ENCODE measurements at regions not wholly inside any gene's neighbourhood (a gene's known extent, or its start where the extent isn't known, plus 50 kb on each side); places are given as distances from the start of the nearest gene placed in this dataset.
"Not testable (repeated sequence)": the region's sequence is repeated elsewhere in the genome, so short reads cannot be mapped to it uniquely, and the experiment has no call there.

DNA sequence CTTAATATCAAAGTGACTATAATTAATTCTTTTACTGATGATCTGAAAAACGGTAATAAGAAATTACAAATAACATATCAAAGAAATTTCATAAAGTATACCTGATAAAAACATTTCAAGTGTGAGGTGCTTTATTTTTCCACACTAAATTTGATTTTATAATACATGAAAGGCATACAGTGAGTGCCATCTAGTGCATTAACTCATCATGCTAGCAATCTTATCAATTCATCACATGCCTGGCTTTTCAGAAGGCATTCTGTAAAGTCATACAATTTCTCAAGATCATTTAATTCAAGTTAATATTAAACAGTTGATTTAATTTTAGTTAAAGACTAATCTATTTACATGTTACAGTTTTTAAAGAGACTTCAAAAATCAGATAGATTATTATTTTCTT lies 1020.9 kb downstream of the GATA3 start:
- DNase-seq, result no peak

DNA sequence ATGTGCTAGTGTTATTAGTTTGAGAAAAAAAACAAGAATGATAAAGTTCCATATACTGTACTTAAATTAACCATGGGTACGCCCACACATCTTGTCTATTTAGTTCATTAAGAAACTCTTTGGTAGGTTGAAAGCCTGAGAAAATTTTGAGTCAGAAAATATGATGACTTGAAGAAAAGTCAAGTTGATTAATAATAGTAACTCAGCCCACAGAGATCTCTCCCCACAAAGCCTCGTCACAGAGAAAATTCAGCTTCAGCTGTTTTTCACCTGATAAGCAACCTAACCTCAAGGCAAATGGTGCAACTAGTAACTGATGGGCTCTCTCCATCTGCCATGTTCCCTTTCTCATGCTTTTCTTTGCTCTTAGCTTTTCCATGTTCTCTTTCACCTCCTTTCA lies 1021.6 kb downstream of the GATA3 start:
- no peak for DNase-seq

DNA sequence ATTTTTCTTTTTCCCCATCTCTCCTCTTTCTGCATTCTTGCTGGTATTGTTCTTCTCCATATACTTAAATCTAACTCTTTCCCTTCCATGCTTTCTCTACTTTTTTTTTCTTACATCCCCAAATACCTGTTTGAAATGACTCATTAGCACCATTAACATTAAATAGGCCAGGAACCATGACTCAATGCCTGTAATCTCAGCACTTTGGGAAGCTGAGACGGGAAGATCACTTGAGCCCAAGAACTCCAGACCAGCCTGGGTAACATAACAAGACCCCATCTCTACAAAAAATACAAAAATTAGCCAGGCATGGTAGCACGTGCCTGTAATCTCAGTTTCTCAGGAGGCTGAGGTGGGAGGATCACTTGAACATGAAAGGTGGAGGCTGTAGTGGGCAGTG lies 1026.8 kb downstream of the GATA3 start:
- no peak for DNase-seq

DNA sequence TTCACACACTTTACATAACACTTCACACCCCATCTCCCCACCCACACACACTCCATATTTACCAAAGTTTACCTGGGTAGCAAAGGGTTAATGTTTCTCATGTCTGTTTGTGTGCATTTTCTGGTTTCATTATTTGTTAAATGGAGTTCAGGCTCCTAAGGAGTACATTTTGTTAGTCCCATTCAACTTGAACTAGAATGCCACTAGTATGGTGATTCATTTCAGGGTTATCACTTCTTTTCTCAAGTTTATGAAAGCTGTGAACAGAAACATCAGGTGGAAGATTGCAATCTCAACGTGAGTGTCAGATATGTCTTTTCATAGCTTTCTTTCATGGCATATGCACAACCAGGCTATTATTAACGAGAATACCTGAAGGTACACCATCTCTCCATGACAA lies 1027.5 kb downstream of the GATA3 start:
- DNase-seq, result no peak

DNA sequence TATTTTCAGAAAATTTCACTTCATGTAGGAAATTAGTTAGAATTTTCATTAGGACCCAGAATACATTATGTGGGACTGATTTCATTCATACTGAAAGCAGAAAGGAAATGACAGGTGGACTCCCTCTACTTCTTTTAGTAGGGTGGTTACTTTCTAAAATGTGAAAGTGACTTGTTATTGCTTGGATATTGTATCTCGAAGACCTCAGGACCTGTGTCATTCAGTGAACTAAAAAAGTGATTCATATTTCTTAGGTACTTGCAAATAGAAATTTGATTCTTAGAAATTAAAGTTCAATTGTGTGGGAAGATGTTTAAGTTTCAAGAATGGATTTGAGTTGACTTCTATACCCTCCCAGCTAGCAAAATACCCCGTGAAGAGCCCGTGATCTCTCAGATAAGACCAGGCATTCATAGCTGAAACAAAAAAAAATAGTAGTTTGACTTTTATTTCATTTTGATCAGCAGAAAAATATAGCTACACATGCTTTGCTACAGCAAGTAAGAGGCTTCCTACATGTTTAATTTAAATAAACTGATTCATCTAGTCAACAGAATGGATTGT lies 1037.1 kb downstream of the GATA3 start:
- no peak for DNase-seq

DNA sequence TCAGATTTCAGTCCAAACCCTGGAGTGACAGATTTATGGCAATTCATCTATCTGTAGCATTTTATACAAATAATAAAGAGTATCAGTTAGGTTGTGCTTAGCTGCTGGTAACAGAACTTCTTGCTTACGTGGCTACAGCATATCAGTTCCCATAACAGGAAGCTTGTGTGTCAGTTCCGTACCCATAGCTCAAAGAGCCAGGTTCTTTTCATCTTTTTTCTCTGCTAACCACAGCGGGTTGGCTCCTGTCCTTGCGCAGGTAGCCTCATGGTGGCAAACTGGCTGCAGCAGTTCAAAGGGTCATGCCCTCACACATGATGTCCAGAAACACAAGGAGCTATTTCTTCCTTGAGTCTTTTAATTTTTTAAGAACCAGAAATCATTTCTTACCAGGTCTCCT lies 1041.8 kb downstream of the GATA3 start:
- peak; percentile 75 for DNase-seq

DNA sequence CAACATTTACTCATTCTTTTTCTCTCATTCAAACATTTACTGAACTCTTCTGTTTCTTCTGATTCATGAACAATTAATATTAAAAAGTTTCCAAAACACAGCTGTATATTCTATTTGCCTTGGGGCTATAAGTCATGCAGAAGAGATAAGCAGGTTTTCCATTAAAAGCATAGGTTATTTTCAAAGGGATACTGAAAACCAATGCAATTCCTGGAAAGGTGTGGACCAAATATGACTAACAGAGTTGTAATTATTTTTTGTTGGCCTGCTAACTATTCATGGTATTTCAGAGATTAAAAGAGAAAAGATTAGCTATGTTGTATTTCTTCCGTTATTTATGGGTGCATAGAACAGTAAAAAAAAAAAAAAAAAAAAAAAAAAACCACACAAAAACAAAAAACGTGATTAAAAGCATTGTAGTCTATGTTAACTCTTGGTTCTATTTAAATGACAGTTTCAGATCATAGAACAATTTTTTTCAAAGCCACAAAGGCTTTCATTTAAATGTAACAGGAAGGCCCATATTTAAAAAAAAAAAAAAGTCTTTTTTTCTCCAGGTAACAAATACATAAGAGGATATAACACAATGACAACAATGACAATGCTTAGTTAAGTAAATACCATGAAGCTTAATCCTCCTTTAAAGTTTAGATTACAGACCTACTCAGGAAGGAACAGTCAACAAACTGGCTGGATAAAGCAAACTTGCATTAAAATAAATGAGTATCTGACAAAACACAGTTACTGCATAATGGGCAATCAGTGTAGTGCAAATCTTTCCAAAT lies 1042.9 kb downstream of the GATA3 start:
- peak; percentile 79 for DNase-seq

DNA sequence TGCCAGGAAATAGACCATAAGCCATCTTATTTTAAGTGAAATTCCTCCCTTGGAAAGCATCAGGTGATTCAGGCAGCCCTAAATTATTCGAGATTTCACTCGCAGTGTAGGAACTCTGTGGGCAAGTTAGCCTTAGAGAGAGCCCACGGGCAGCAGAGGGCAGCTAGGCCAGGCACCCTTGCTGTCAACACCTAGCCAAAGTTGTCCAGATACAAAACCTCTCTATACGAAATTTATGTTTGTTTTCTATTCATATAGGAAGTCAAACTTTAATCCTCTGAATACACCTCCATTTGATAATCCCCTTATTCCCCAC lies 1043.5 kb downstream of the GATA3 start:
- DNase-seq, result no peak

DNA sequence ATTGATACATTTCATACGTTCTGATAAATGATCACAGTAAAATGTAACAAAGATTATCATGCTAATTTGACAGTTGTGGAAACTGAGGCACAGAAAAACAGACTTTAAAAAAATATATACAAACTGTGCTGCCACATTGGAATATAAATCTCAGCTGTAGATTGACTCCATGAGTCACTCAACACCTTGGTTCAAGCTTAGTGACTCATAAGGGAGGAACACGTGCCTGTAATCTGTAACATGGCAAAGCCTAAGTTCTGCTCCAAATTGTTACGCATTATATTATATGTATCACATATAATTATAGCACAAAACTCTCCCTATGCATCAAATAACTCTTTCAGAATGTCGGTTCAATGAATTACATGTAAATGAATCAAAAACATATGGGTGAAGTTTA lies 1047.5 kb downstream of the GATA3 start:
- DNase-seq, result no peak

DNA sequence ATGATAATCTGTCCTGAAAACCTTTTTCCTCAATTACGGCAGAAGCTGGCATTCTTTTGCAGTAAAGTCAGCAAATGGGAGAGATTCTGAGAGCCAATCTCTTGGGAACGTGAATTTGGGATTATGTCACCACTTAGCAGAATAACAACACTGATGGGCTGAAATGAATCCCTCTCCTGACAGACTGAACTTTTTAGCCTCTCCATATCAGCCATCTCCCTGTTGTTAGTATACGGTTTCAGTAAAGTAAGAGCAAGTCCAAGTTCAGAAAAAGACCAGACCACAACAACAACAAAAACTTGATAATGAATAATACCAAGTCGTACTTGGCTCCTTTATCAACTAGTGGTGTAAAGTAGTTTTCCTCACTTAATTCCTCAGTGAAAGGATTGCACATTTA lies 1048.8 kb downstream of the GATA3 start:
- DNase-seq, result no peak

DNA sequence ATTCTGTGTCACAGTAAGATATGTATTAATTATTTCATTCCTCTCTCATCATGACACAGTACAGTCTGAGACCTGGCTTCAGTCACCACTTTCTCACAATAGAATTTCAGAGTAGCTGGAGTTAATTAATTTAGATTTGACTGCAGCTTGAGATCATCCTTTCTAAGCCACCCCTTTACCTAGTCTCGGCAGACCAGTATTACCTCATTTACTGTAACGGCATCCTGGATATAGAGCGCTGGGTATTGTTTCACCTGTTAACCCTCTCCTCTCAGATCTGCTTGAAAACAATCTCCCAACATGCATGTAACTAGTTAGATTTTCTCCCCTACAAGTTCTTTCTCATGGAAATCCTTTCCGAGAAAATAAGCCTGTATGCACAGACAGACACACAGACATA lies 1057.5 kb downstream of the GATA3 start:
- no peak for DNase-seq

DNA sequence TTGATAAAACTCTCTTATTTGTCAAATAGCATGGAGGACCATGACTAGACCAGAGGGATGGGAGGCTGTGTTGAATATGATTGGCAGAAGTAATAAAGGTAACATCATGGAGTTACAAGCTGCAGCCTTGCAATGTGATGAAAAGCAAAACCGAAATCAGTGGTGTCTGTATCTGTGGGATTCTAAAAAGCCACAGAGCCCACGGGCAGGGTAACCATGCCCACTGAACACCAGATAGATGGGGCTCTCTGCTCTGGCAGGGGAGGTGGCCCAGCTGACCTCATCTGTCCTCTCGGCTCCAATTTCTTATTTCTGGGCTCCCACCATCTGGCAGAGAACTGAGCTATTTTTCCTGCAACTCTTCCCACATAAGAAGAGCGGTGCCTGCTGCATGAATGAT lies 1072.2 kb downstream of the GATA3 start:
- no peak for DNase-seq

DNA sequence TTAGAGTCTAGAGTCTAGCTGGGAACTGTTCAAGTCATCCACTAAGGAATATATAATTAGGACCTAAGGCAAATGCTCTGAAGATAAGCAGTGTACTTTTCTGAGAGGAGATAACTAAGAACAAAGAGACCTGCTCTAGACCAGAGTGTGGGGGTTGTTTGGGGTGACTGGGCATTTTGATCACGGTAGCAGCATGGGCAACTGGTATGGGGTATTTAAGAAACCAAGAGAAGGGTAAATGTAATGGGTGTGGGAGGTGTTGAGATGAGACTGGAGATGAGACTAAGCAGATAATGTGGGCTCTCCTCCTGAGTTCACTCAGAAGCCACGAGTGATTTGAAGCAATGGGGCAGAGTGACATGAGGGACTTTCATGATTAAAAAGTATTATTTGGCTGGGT lies 1082.9 kb downstream of the GATA3 start:
- no peak for DNase-seq

DNA sequence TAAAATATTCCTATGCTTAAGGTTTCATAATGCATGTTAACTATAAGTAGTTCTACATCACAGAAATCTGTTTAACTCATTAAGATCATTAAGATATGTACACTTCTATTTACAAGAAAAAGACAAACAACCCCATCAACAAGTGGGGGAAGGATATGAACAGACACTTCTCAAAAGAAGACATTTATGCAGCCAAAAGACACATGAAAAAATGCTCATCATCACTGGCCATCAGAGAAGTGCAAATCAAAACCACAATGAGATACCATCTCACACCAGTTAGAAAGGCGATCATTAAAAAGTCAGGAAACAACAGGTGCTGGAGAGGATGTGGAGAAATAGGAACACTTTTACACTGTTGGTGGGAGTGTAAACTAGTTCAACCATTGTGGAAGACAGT lies 1084.3 kb downstream of the GATA3 start:
- DNase-seq, result not testable (repeated sequence)

DNA sequence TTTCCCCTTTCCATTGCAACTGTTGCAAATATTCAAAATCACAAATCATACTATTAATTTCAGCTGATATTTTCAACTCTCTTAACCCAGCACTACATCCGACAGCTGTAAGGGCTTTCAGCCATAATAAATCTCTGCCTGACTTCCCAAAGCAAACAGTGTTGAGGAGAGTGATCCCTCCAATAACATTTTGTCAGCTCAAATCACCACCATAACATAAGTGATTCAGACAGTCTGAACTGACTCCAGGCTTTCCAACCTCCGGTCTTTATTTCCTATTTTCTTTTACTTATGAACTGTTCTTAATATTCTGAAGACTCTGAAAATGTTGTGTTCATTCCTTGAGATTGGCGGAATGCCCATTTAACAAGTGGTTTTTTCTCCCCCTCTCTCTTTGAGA lies 1085.9 kb downstream of the GATA3 start:
- DNase-seq, result no peak

DNA sequence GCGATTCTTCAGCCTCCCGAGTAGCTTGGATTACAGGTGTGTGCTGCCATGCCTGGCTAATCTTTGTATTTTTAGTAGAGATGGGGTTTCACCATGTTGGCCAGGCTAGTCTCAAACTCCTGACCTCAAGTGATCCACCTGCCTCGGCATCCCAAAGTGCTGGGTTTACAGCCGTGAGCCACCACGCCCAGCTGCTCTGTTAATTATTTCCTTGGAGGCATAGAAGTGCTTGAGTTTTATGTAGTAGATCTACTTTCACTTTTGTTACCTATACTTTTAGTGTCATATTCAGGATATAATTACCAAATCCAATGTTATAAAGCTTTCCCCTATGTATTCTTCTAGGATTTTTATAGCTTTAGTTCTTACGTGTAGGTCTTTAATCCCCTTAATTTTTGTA lies 1093.0 kb downstream of the GATA3 start:
- no peak for DNase-seq

DNA sequence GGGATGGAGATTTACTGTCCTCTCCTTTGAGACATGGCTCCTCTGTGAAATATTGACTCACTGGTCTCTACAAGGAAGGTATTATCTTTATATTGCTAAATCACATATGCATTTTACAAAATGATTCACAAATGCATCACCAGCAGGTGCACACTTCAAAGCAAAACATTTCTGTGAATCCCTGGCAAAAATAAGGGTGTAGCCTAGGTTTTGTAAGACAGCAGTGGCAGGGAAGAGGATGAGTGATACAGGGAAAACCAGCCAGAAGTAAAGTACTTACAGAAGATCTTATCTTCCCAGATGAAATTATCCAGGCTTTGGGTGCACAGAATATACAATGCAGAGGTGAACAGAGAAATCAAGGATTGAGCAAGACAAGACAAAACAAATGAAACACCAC lies 1094.6 kb downstream of the GATA3 start:
- DNase-seq, result no peak

DNA sequence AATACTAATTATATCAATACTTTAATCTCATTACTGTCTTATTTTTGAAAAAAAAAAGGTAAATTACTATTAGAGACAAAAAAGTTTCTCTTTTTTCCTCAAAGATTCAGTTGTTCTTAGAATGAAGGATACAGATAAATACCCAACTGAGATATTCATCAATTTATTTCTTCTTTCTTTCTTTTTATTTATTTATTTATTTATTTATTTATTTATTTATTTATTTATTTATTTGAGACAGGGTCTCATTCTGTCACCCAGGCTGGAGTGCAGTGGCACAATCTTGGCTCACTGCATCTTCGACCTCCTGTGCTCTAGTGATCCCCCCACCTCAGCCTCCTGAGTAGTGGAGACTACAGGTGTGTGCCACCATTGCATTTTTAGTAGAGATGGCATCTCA lies 1098.6 kb downstream of the GATA3 start:
- not testable (repeated sequence) for DNase-seq

DNA sequence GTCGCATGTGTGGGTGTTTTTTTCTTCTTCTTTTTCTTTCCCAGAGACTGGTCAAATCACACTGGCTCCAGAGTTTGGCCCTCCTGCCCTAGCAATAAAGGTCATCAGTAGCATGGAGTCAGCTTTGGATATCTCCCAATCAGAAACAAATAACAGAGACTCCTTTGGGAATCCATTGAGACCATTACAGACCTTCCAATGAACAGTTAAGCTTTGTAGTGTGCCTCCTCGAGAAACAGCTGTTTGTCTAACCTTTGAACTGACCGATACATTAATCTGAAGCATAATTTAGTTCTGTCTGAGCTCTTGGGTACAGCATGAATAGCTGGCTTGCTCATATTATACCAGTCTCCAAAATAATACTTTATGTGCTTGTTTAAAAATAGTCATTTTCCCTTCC lies 1103.2 kb downstream of the GATA3 start:
- no peak for DNase-seq

DNA sequence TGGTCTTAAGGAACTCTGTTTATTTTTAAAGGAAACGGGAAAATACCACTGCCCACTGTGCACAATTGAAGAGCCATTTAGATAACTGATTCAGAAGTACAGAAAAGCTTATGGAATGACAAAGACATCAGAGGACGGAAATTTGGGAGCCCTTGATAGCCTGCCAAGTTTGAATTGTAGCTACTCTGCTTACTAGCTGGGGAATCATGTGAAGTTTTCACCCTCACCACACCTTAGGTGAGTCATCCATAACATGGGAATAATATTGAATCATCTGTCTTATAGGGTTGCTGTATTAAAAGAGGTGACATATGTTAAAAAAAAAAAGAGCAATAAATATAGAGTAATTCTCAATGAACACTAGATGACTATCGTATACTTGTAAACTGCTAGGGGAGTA lies 1104.2 kb downstream of the GATA3 start:
- DNase-seq, result no peak

DNA sequence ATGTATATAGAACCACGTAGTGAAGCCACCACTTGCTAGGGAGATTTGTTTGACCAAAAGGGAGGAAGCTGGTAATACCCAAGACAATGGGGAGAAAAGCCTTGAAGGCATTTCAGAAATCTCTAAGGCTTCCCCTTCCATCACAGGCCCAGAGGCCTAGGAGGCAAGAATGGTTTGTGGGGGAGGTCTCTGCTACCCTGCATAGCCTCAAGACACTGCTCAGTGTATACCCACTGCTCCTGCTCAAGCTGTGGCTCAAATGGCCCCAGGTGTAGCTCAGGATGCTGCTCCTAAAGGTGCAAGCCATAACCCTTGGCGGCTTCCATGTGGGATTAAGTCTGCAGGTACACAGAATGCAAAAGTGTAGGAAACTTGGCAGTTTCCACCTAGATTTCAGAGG lies 1105.8 kb downstream of the GATA3 start:
- no peak for DNase-seq

DNA sequence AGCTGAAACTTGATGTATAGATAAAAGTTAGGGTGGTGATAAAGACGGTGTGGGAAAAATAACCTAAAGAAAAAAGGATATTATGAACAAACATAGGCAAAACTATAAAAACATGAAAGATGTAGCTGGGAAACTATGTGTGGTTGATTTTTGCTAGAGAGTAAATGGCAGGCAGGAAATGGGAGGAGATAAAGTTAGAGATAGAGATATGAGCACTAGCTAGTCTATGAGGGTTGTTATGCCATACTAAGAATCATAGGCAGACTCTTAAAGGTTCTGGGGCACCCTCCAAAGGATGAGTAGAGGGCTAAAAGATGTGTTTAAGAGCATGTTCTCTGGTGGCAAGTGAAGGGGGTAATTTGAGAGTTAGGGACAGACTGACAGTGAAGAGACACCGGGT lies 1109.2 kb downstream of the GATA3 start:
- DNase-seq, result no peak

DNA sequence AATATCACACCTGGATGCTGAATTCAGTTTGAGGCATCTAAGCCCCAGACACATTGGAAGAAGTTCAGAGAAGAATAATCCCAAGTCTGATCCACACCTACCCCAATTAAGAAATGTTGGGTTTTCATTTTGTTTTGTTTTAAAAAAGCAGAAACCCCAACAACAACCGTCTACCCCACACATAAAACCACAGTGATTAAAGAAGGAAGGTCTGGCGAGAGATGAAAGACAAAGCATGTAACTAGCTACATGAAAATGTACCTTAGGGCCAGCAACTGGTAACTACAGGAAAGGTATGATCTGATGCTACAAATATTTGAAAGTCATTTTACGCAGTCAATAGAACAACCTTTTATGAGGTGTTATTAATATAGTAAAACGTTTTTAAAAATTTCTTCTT lies 1112.3 kb downstream of the GATA3 start:
- DNase-seq, result no peak

DNA sequence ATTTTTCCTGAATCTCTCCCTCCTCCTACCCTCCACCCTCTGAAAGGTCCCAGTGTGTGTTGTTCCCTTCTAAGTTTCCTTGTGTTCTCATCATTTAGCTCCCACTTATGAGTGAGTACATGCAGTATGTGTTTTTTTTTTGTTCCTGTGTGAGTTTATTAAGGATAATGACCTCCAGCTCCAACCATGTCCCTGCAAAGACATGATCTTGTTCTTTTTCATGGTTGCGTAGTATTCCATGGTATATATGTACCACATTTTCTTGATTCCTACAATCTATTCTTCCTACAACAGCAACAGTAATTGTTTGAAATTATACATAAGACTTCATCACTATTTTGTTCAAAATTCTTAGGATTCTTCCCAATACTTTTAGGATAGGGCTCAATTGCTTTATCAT lies 1117.8 kb downstream of the GATA3 start:
- DNase-seq, result no peak

DNA sequence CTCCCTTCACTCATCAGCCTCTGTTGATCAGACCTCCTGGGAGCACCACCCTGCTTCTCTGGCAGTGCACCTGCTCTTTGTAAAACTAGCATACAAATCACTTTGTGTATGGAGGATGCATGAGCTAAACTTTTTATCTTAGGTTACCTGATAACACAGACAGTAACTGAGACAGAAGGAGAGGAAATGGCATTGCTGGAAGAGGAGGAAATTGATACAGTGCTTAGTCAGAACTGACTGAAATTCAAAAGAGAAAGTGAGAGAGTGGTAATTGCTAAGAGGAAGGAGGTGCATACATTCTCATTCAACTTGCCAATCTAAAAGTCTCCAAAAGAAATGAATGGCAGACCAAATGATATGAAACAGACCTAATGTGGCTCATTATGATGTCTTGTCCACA lies 1120.7 kb downstream of the GATA3 start:
- no peak for DNase-seq
